ENCODE measurements at regions not wholly inside any gene's neighbourhood (a gene's known extent, or its start where the extent isn't known, plus 50 kb on each side); places are given as distances from the start of the nearest gene placed in this dataset.

GRCh38 chr2:17306219-17306618, 212.0 kb downstream of the RAD51AP2 start:
- no peak for TF ChIP-seq CTCF (IDR thresholded peaks at IDR 0.05; ENCODE audit: insufficient read depth, low read depth, low read length)
- TF ChIP-seq EZH2 (IDR thresholded peaks at IDR 0.05; ENCODE audit: insufficient read depth, low read length) = no peak
